ENCODE measurements at regions not wholly inside any gene's neighbourhood (a gene's known extent, or its start where the extent isn't known, plus 50 kb on each side); places are given as distances from the start of the nearest gene placed in this dataset.

DNA sequence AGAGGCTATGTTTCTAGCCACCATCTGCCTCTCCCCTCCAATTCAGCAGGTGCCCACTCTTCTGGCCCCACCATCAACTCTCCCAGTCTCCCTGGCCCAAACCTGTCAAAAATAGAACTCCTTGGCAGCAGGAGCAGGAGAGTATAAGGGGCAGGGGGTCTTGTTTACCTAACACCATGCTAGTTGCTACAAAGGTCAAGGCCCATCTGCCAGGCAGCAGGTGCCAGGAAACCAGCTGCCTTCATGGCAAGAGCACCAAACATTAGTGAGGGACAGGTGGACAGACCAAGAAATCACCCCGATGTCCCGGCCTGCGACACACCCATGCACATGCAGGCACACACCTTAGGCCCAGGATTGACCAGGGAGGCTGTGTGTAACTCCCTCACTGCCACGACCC is 387.9 kb downstream of the BUD13 start:
- TF ChIP-seq, protein P1, sequence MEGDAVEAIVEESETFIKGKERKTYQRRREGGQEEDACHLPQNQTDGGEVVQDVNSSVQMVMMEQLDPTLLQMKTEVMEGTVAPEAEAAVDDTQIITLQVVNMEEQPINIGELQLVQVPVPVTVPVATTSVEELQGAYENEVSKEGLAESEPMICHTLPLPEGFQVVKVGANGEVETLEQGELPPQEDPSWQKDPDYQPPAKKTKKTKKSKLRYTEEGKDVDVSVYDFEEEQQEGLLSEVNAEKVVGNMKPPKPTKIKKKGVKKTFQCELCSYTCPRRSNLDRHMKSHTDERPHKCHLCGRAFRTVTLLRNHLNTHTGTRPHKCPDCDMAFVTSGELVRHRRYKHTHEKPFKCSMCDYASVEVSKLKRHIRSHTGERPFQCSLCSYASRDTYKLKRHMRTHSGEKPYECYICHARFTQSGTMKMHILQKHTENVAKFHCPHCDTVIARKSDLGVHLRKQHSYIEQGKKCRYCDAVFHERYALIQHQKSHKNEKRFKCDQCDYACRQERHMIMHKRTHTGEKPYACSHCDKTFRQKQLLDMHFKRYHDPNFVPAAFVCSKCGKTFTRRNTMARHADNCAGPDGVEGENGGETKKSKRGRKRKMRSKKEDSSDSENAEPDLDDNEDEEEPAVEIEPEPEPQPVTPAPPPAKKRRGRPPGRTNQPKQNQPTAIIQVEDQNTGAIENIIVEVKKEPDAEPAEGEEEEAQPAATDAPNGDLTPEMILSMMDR (IDR thresholded peaks at IDR 0.05): no peak
- TF ChIP-seq POLR2A (IDR thresholded peaks at IDR 0.05): no peak

Measured in esophagus squamous epithelium (tissue), 4 donors.